OCI-M2 (cell line): ENCODE measurements at regions not wholly inside any gene's neighbourhood (a gene's known extent, or its start where the extent isn't known, plus 50 kb on each side); places are given as distances from the start of the nearest gene placed in this dataset.
"Not testable (repeated sequence)": the region's sequence is repeated elsewhere in the genome, so short reads cannot be mapped to it uniquely, and the experiment has no call there.

Experiments
- DNase-seq: peaks from one replicate; lab custom pipeline; 2025; ENCODE audit not compliant: unreplicated experiment; lab: John Stamatoyannopoulos, UW

DNA sequence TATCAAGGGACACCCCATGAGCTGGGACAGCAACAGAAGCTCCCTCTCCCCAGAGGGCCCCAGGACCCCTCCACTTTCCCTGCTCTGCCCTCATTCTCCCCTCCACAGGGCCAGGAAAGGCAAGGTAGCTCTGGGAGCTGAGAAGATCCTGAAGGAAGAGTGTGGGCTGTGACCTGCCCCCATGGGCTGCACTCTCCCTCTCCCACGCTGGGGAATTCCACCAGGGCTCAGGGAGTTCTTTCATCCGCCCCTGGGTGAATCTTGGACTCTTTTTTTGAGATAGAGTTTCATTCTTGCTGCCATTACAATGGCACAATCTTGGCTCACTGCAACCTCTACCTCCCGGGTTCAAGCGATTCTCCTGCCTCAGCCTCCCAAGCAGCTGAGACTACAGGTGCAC lies 73.8 kb downstream of the C9orf50 start:
- DNase-seq: no peak

DNA sequence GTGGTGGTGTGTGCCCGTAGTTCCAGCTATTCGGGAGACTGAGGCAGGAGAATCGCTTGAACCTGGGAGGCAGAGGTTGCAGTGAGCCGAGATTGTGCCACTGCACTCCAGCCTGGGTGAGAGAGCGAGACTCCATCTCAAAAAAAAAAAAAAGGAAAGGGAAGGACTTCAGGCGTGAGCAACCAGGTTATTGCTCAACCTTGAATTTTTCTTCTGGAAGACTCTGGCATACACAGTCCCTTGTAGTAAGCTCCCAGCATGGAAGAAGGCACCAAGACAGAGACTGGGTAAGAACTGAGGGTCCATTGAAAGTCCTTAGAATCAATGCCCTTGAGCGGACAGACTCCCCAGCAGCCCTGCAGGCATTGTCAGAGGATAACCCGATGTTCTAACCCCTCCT lies 75.0 kb downstream of the C9orf50 start:
- not testable (repeated sequence) for DNase-seq

- no peak for DNase-seq
These were observed 76.1 kb downstream of the C9orf50 start for GRCh38 chr9:129544761-129545160.

- no peak for DNase-seq
These were observed 78.2 kb downstream of the C9orf50 start for GRCh38 chr9:129542741-129543140.

- no peak for DNase-seq
These were observed 79.6 kb downstream of the C9orf50 start for GRCh38 chr9:129541270-129541669.

GRCh38 chr9:129539446-129539845 lies 81.5 kb downstream of the C9orf50 start:
- DNase-seq: no peak

DNA sequence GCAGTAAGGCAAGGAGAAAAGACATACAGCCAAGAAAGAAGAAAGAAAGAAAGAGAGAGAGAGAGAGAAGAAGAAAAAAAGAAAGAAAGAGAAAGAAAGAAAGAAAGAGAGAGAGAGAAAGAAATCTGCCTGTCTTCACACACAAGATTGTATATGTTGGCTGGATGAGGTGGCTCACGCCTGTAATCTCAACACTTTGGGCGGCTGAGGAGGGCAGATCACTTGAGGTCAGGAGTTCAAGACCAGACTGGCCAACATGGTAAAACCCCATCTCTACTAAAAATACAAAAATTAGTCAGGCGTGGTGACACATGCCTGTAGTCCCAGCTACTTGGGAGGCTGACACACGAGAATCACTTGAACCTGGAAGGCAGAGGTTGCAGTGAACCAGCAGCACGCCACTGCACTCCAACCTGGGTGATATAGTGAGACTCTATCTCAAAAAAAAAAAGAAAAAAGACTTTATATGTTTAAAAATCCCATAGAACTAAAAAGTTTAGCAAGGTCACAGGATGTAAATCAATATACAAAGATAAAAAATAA lies 89.0 kb downstream of the C9orf50 start:
- DNase-seq: not testable (repeated sequence)

DNA sequence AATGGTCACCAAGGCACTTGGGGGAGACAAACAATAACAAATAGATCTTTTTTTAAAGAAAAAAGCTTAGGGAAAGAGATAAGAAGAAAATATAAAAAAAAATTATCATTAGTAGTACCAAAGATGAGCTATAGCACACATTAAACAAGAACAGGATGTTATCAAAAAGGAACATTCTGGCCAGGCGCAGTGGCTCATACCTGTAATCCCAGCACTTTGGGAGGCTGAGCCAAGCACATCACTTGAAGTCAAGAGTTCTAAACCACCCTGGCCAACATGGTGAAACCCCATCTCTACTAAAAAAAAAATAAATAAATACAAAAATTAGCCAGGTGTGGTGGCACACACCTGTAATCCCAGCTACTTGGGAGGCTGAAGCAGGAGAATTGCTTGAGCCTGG lies 92.9 kb downstream of the C9orf50 start:
- DNase-seq: not testable (repeated sequence)

- DNase-seq: no peak
These were observed 95.2 kb downstream of the C9orf50 start for GRCh38 chr9:129525656-129526196.

DNA sequence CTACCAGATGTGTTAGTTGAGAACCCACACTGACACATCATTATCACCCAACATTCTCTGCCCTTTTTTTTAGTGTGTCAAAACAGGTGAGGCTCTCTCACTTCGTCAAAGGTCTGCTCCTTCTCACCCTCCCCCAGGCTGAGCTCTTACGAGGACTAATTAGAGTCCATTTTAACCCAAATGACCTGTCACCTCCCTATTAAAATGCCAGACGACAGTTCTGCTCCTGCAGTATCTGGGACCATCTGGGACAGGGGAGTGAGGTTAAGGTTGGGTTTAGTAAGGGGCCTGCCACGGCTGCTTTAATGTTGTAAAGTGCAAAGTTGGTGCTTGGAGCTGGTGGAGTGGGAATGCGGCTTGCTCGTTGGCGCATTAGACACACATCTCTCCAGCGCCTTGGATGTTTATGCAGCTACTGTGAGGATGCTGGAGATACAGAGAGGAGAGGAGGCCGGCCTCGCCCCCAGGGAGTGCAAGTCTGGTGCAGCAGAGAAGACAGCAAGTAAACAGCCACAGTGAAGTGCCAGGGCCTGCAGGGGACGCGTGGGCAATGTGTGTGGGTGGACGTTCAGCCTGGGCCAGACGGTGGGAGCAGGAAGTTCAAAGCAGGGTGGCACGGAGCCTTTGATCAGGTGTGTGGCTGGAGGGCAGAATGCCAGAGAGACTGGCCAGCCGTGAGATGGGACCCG lies 96.2 kb downstream of the C9orf50 start:
- no peak for DNase-seq

DNA sequence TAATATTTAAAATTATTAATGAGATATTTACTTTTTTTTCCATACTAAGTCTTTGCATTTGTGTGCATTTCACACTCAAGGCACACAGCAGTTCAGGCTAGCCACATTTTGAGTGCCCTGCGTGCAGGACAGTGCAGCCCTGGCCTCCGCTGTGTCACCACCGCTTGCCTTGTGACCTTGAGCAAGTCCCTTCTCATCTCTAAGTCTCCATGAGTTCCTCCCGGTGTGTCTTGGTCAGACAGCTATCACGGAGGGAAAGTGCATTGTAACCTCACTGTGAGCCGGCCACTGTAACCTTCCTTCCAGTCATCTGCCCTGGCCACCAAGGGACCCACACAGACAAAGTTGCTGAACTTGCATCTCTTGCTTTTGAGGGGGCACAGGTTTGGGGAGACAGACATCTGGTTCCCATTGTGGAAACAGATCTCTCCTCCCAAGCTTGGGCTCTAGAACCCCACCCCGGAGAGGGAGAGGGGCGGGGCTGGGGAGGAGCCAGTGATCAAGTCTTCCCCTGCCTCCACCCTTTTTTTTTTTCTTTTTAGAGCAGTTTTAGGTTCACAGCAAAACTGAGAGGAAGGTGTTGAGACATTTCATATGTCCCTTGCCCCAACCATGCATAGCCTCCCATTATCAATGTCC lies 96.8 kb downstream of the C9orf50 start:
- no peak for DNase-seq

- no peak for DNase-seq
These were observed 98.5 kb downstream of the C9orf50 start for GRCh38 chr9:129522351-129522750.

DNA sequence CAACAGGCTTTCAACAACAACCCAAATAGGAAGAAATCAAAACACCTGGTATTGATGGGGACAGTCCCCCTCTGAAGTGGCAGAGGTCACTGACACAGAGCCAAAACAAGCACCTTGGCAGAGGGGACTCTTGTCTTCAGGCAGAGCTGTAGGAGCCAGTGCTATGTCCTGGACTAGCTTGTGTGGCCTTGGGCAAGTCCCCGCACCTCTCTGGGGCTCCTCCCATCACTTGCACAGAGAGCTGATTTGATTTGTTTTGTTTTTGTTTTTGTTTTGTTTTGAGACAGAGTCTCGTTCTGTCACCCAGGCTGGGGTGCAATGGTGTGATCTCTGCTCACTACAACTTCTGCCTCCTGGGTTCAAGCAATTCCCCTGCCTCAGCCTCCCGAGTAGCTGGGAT lies 100.8 kb downstream of the C9orf50 start:
- DNase-seq: no peak

DNA sequence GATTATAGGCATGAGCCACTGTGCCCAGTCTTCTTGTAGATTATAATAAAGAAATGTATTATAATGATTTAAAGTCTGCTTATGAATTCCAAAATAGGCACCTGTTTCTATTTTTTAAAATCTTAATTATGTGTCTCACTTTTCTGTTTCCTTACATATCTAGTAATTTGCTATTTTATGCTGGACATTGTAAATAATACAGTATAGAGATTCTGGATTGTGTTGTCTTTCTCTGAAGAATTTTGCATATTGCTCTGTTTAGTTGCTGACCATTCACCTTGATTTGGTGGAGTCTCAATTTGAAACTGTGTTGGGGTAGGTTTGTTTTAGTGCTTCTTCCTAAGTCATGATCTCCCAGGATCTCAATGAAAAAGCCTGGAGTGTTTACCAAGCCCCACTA lies 102.8 kb downstream of the C9orf50 start:
- no peak for DNase-seq

DNA sequence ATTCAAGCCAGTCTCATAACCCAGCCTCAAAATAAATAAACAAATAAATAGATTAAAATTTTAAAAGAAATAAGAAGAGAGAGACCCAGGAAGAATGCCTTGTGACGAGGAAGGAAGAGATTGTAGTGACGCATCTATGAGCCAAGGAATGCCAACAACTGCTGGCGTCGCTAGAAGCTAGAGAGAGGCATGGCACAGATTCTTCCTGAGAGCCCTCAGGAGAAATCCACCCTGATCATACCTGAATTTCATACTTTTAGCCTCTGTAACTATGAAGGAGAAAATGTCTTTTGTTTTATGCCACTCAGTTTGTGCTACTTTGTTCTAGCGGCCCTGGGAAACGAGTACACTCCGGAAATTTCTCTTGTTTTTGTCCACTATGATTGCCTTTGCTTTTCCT lies 103.9 kb downstream of the C9orf50 start:
- DNase-seq: no peak

DNA sequence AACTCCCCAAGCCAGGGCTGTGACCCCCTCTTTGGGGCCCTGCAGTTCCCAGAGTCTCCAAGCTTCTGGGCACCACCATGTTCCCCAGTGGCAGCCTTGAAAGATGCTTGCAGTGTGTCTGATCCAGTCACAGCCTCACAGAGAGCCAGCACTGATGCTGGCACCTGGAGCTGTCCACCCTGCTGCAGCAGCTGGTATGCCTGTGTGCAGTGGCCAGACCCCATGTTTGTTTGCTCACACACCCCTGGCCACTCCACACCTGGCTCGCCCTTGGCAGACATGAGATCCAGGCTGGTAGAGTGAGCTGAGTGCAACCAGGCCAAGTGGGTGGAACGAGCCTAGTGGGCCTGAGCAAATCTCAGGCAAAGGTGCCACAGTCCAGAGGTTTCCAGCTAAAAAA lies 106.0 kb downstream of the C9orf50 start:
- no peak for DNase-seq

DNA sequence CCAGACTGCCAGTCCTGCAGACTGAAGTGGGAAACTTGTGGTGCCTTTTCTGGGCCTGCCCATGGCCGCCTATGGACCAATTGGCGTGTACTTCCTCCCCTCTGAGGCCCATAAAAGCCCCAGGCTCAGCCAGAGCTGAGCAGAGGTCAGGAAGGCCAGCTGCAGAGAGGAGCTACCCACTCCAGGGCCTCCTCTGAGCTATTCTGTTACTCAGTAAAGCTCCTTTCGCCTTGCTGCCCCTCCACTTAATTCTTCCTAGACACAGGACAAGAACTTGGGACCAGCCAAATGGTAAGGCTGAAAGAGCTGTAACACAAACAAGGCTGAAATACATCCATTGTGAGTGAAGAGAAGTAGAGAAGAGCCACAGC lies 106.4 kb downstream of the C9orf50 start:
- DNase-seq: no peak

DNA sequence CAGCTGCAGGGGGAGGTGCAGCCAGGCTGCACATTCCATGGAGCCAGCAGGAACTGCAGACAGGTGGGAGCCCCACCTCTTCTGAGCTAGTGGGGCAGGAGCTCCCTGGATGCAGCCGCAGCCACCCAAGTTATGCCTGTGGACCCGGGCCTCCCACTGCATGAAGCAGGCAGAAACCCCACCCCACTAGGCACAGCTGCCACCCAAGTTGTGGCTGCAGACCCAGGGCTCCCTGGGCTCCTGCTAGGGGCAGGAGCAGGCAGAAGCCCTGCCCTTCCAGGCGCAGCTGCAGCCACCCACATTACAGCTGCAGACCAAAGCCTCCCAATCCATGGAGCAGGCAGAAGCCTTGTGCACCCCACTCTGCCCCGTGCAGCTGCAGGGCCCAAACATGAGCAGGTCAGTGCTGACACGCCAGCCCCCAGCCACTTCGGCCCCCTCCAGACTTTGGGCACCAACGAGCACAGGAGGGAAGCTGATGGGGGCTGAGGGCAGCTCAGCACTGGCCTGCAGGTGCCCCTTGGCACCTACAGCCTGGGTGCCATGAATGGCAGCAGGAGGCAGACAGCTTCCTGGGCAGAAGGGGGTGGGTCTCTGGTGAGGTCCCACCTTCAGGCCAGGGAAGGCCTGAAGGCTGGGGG lies 106.9 kb downstream of the C9orf50 start:
- no peak for DNase-seq

DNA sequence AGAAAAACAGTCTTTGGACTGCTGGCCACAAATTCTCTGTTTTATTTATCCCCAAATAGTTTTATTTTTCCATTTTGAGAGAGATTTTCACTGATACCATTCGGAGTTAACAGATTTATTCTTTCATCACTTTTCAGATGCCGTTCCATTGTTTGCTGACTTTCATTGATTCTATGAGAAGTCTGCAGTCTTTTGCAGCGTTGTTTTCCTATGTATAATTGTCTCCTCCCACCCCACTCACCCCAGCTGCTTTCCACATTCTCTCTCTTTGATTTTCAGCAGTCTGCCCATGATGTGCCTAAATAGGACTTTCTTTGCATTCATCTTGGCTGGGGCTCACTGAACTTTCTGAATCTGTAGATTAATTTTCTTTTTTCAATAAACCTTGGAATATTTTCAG lies 107.6 kb downstream of the C9orf50 start:
- no peak for DNase-seq

GRCh38 chr9:129511285-129511900 lies 109.5 kb downstream of the C9orf50 start:
- no peak for DNase-seq

DNA sequence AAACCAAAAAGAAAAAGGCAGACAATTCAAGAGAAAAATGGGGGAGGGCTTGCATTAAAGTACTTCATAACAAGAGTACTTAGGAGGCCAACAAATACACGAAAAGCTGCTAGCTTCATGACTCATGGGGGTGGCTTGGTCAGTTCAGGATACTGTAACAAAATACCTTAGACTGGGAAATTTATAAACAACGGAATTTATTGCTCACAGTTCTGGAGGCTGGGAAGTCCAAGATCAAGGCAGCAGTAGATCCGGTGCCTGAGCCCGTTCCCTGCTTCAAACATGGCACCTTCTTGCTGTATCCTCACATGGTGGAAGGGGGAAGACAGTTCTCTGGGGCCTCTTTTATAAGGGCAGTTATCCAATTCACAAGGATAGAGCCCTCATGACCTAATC lies 111.4 kb downstream of the C9orf50 start:
- no peak for DNase-seq

DNA sequence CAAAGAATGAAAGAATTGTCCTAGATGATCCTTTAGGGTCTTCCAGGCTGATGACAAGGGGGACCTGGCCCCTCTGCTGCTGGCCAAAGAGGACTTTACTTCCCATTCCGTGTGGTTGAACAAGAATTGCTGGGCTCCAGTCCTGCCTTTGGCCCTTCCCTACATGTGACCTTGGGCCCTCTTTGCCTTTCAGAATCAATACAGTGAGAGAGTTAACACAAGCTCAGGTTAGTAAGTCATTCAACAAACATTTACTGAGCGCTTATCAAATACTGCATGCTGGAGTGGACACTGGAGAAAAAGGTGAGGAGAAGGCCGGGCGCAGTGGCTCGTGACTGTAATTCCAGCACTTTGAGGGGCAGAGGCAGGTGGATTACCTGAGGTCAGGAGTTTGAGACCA lies 113.1 kb downstream of the C9orf50 start:
- DNase-seq: no peak
